Stimulated activated CD8-positive, alpha-beta memory T cell treated with anti-CD3 and anti-CD28 coated beads, Interleukin-7, amount 100 ng/mL, for 4 hours (primary cell): ENCODE measurements at regions not wholly inside any gene's neighbourhood (a gene's known extent, or its start where the extent isn't known, plus 50 kb on each side); places are given as distances from the start of the nearest gene placed in this dataset.
"Not testable (repeated sequence)": the region's sequence is repeated elsewhere in the genome, so short reads cannot be mapped to it uniquely, and the experiment has no call there.

Source experiments
- DNase-seq, 2 donors: peaks; one replicate each; pipeline ENCODE4 v3.0.0-alpha.2; 2020; ENCODE audit warnings: low read depth in 2 of 2

DNA sequence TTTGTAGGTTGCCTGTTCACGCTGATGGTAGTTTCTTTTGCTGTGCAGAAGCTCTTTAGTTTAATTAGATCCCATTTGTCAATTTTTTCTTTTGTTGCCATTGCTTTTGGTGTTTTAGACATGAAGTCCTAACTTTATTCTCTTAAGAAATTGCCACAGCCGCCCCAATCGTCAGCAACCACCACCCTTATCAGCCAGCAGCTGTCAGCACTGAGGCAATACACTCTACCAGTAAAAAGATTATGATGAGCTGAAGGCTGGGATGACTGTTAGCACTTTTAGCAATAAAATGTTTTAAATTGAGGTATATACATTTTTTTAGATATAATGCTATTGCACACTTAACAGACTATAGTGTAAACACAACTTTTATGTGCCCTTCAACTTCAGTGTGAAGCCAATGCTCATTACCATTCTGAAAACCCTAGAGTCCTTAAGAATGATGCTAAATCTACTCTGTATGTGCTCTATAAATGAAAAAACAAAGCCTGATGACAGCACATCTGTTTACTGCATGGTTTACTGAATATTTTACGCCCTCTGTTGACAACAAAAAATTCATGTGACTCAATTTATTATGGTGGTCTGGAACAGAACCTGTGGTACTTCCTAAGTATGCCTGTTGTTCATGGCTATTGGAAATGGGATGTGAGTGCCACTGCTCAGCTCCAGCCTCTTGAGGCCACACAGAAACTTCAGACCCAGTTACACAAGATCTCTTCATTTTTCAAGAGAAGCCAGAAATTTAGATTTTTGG, 197.4 kb downstream of the DUSP6 start:
- DNase-seq = no peak

DNA sequence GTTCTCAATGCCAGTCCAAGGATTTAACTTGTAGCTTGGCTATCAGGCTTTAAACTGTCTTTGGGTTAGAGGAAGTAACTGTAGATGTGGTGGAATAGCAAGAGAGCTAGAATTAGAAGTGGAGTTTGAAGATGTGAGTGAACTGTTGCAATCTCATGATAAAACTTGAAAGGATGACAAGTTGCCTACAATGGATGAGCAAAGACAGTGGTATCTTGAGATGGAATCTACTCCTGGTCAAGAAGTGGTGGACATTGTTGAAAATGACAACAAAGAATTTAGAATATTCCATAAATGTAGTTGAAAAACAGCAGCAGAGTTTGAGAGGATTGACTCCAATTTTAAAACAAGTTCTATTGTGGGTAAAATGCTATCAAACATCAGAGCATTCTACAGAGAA, 199.0 kb downstream of the DUSP6 start:
- DNase-seq = no peak

DNA sequence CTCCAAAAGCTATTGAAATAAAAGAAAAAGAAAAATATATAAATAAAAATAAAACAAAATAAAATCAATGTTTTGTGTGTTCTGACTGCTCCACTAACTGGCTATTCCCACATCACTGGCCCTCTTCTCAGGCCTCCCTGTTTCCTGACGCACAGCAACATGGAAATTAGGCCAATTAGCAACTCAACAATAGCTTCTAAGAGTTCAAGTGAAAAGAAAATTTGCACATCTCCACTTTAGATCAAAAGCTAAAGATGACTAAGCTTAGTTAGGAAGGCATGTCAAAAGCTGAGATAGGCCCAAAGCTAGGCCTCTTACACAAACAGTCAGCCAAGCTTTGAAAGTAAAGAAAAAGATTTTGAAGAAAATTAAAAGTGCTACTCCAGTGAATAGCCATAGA, 200.8 kb downstream of the DUSP6 start:
- DNase-seq = no peak

DNA sequence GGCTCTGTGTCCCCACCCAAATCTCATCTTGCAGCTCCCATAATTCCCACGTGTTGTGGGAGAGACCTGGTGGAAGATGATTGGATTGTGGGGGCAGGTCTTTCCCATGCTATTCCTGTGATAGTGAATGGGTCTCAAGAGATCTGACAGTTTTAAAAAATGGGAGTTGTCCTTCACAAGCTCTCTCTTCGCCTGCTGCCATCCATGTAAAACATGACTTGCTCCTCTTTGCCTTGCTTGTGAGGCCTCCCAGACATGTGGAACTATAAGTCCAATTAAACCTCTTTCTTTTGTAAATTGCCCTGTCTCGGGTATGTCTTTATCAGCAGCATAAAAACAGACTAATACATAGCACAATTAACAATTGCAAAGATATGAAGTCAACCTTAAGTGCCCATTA, 201.5 kb downstream of the DUSP6 start:
- not testable (repeated sequence) for DNase-seq

DNA sequence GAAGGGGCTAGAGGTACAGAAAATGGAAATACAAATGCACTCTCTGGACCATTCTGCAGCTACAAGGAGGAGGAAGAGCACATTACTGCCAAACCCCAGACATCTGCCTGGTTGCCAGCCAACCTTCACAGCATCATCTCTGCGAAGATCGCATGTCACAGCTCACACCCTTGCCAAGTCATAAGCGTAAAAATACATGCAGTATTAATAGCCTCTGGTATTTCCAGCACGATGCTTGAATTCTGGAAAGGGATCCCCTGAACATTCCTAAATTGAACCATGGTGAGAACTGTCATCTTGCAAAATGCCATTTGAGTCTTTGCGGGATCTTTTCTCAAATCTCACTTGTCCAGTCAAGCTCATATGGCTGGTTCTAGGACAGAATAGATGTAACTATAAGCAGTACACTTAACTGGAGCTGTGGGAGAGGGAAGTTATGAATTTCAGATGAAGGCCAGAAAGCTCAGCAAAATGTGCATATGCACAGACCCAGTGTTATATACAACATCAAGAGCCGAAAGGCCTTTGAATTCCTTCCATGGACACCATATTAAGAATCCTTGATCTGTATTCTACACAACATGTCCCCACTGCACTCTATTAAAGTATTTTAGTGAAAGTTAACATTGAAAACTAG, 211.6 kb downstream of the DUSP6 start:
- no peak for DNase-seq

DNA sequence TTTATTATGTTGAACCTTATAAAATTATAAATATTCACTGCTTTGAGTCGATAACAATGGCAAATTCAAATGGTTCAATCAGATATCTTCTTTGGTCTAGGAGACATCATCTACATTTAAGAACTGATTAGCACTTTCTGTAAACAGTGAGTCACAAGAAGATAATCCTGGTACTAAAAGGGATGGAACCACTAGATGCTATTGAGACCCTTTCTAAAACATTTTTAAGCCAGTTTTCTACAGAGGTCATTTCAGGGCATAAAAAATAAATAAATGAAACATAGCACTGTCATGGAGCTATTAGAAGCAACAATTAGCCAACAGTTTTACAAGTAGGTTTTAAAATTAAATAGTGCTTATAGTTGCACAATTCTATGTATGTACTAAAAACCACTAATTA, 212.2 kb downstream of the DUSP6 start:
- no peak for DNase-seq

DNA sequence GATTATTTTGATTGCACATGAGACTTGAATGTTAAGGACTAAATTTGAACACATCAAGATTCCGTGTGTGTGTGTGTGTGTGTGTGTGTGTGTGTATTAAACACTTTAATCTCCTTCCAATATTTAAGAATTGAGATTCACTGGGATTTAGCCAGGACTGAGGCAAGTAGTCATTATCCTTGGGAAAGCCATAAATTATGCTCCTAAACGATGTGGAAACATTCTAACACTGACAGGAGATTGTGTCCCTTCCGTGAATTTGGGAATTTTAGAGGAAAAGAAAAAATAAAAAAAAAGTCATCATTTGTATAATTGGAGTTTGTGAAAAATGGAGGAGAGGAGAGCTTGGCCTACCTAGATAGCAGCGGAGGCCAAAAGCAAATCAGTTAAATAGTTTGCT, 212.9 kb downstream of the DUSP6 start:
- no peak for DNase-seq

DNA sequence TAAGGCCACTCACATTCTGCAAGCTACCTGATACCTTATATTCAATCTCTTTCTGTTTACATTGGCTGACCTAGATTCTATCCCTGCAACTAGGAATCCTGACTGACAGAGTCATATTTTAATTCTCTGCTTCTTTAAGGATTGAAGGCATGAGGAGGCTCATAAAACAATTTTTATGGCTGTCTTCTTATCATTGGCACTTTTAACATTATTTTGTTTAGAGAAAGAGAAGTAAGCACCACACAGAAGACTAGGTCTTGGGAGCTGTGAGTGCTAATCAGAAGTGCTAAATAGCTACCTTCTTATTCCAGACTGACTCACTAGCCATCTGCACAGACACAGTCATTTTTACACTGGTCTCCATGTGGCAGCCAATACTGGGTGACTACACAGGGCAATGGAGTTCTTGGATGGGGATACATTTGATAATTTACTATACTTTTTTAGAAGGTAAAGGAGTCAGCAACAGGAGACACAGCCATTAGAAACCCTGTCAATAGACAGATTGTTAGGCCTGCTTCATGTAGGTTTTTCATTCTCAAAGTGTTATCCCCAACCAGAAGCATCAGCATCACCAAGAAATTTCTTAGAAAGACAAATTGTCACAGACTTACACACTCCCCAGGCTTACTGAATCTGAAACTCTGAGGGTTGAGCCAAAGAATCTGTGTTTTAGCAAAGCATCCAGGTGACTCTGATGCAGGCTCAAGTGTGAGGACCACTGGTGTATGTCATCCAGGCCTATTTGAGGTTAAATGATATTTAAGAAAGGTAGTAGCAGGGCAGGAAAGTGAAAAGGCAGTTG, 214.1 kb downstream of the DUSP6 start:
- no peak for DNase-seq

DNA sequence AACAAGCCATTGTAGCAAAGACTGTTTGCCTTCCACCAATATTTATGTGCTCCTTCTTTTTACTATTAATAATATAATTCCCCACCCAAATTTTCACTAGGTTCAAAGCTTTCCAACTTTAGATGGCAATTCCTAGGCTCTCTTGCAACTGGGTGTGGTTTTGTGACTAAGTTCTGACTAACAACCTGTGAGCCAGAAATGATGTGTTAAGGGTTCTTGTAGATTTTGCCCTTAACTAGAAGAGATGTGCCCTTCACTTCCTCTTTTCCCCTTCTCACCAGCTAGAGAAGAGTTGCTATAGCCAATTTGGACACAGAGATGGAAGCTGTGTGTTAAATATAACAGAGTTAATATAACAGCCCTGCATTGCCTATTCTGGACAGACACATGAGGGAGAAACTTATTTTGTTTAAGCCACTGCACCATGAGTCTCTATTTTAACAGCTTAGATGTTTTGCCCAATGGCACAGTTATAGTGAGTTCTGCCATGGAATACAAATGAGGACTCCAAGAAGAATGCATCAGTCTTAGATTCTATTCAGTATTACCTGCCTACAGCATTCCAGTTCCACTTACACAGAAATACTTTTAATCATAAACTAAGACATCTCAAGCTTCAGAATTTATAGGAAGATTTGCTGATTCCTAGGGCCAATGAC, 216.2 kb downstream of the DUSP6 start:
- DNase-seq = no peak

DNA sequence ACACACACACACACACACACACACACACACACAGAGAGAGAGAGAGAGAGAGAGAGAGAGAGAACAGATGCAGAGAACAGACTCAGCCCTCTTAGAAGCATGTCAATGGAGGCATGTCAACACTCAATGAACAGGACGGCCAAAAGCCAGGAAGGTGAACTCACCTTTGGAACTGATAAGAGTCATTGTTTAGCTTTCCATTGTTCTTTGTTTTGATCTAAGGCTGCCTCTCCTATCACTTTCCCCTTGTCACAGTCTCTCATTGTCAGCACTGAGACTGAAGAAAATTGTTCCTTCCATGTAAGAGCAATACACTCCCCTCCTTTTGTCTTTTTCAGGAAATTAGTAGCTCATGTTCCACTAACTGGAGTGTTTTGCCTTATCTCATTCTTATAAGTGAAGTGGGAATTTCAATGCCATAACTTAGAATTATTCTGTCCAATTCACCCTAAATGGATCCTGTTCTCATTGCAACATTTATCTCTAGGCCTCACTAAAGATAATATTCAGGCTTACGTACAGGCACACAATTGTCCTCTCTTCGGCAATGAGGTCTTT, 218.0 kb downstream of the DUSP6 start:
- no peak for DNase-seq

DNA sequence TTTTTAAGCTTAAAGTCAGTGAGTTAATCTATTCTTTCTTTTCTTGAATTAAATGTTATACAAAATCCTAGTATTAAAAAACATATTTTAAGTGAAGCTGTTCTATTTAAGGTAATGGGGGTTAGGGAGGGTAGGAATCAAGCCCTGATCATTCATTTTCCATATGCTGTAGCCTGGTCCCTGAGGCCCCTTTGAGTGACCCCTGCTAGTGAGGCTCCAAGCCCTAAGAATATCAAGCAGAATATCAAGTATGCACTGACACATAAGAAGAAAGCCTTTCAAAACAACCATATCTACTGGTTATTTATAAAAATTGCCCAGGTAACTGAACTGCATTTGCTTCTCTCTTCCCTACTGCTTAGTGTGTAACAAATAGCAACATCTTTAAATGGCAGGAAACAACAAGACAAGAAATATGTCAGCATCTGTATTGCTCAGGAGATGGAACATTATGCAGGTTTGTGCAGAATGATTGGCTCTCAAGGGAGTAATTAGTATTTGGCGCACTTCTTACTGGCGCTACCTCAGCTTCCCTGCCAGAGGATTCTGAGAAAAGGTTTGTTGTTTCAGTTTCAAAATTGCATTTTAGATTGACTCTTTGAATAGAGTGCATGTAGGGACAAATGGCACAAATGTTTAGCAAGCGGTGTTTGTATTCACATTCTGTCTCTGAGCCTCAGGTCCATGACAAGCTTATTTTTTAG, 223.0 kb downstream of the DUSP6 start:
- DNase-seq = no peak

DNA sequence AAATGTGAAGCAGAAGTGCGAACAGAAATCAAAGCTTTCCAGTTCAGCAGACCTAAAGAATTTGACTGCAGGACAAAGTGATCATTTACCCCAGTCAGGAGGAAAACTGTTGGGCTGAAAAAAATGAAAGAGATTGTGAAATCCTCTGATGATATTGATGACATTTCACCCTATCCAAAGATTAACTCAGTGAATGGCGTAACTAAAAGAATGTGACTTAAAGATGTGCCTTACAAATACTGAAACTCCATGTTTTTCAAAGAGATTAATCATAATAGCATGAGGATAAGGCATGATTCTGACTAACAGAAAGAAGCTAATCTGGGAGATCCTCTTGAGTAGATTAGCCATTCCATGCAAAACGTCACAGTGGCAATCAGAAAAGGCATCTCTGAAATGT, 225.6 kb downstream of the DUSP6 start:
- no peak for DNase-seq

DNA sequence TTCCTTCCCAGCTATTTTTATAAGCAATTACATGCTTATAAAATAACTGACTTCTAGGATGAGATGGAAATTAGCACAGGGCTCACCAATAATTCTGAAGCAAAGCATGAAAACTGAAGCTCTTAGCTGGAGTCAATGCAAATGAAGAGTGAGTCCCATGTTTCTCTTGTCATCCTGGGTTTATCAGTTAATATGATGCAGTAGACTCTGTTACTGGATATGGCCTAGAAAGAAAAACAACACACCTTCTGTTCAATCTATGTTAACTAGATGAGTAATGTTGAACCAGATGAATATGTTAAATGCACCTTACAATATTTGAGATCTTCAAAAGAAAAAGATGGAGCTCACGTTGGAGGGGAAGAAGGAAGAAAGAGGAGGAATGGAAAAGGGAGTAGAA, 229.4 kb downstream of the DUSP6 start:
- DNase-seq = no peak

DNA sequence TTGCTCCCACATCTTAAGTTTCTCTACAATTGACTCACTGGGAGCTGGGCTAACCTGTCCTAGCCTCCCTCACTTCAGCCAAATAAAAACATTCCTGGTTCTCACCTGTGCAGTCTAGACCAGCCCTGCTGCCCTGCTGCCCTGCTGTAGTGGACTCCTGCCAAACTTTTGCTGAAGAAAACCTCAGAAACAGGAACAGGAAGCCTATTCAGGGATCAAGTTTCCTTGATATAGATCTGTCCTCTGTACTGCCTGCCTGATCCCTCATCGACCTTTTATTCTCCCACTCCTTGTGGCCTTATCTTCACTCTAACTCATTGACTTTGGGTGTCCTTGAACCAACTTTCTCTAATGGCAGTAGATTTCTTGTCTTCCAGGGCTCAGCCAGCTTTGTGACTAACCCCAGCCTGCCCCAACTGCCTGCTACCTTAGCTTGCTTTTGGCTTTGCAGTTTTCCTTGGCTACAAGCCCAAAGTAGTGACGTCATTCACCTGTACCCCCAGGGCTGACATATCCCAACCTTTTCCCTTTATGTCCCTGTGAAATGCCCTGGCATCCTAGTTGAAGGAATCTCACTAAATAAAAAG, 234.8 kb downstream of the DUSP6 start:
- no peak for DNase-seq

DNA sequence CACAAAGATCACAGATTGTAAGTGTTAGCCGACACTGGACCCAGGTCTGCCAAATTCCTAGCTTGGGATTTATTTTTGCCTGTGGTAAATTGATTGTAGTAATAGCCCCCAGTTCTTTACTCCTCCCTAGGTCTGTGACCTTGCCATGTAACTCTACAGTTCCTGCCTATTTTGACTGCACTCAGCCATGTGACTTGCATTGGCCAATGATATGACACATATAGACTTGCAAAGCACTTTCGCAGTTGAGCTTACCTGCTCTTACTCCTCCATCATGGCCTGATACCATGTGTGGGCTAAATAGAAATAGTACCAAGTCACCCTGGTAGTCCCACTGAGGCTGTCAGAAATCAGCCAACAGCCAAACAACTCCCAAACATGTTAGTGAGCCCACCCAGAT, 240.3 kb downstream of the DUSP6 start:
- no peak for DNase-seq

DNA sequence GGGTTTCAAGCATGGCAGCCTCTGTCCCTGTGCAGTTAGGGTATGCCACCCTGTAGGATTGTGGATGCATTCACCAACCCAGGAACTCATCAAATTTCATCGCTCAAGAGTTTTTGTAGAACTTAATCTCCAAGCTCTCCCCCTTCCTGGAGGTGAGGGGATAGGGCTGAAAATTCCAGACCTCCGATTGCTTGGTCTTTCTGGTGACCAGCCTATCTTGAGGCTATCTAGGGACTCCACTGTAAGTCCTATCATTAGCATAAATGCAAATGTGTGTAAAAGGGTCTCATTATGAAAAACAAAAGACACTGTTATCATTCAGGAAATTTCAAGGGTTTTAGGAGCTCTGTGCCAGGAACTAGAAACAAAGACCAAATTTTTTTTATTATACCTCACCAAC, 244.0 kb downstream of the DUSP6 start:
- no peak for DNase-seq

DNA sequence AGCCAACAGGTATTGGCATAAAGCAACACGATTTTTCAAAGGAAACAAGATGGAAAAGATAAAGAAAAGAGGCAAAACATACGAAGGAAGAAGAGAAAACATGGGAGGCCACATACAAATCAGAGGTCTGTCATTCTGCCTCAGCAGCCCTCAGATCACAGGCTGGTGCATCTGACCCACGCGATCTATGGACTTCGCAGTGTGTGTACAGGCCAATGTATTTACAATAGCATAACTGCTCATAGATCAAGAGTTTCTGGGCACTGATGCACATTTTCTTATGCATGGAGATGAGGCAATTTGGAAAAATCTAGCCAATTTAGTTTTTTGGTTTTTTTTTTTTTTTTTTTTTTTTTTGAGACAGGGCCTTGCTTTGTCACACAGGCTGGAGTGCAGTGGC, 245.4 kb downstream of the DUSP6 start:
- no peak for DNase-seq

DNA sequence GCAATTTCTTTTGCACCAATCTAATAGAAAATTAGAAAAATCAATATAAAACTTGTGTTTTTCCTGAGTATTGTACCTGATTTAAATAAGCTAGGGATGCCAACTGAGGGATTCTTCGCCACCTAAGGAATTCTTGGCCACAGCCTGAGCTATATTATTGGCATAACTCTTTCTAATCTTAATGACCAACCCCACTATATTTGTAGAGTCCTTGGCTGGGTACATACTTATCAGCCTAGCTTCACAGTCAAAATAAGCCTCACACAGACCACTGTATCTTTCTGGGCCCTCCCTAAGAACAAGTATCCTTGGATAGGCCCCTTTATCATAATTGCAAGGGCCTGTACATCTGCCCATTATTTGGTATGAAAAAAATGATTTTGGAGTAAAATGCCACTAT, 247.1 kb downstream of the DUSP6 start:
- no peak for DNase-seq

DNA sequence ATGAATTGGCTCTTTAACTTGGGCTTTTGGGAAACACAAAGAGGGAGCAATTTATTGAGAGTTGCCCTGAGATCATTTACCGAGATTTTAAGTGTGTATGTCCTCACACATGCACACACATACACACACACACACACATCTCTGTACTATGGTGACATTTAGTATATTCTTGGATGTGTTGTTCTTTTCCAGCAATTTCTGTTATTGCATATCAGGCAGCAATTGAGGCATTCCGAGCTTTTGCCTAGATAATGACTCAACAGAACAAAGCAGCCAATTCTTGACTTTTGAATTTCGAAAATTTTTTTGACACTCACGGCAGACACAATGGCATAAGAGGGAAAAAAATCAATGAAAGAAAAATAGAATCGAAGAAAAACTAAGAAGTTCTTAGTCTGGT, 248.5 kb downstream of the DUSP6 start:
- no peak for DNase-seq

DNA sequence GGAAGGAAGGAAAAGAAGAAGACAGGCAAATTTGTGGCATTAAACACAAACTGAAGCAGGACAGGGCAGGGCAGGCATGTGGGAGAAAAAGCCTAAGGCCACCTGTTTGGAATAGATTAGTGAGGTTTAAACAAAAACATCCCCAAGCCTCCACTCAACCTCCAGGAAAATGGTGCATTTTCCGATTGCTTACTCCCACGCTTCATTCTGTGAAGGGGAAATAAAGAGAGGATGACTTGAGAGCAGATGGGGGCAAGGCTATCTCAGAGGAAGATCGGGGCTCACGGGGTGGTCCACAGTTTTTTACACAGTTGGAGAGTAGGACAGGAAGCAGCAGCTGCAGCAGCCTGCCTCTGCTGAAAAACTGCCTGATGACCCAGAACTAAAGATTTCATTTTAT, 250.9 kb downstream of the DUSP6 start:
- no peak for DNase-seq
